K562 (cell line): ENCODE measurements at regions not wholly inside any gene's neighbourhood (a gene's known extent, or its start where the extent isn't known, plus 50 kb on each side); places are given as distances from the start of the nearest gene placed in this dataset.

Source experiments
- CREB3 ChIP-seq: fragments of 450-650 bp; conservative IDR thresholded peaks from 2 replicates; pipeline ENCODE4 v1.6.1; 2016; ENCODE audit warnings: missing genetic modification characterization, low read depth, mild to moderate bottlenecking, missing compliant biosample characterization, moderate library complexity
- CTCF ChIP-seq, 3 experiments: IDR thresholded peaks in 2 of 3; conservative IDR thresholded peaks in 1 of 3; 2 replicates each; pipeline ENCODE4 v1.5.1; 2011 to 2012; ENCODE audit warnings: low read length in 3 of 3, mild to moderate bottlenecking in 3 of 3, control low read depth in 2 of 3, improper control_type of control experiment in 1 of 3, inconsistent platforms in 1 of 3, low read depth in 1 of 3, mixed read lengths in 1 of 3, moderate library complexity in 1 of 3; ENCODE audit not compliant: insufficient read depth in 2 of 3
- MCM5 ChIP-seq: fragments of 450-650 bp; IDR thresholded peaks from 2 replicates; pipeline ENCODE4 v1.6.1; 2016; ENCODE audit warnings: low read depth
- PATZ1 ChIP-seq: fragments of 250-450 bp; sonication (Bioruptor Pico); IDR thresholded peaks from 2 replicates; pipeline ENCODE4 v1.5.0; 2020; ENCODE audit warnings: mild to moderate bottlenecking, borderline replicate concordance
- RAD21 ChIP-seq, 2 experiments: fragments of 250-450 bp in 1 of 2; fragments of 450-650 bp in 1 of 2; sonication (Bioruptor Pico) in 1 of 2; formaldehyde crosslinking in 1 of 2; IDR thresholded peaks in 1 of 2; conservative IDR thresholded peaks in 1 of 2; 2 replicates each; pipeline versions ENCODE4 v1.4.0 to v1.8.0; 2020 to 2022; ENCODE audit warnings: mild to moderate bottlenecking in 2 of 2, moderate library complexity in 1 of 2
- RUNX1 ChIP-seq: sonication (generic); IDR thresholded peaks from 2 replicates; pipeline ENCODE4 v1.6.1; 2016; ENCODE audit warnings: antibody characterized with exemption, low read depth
- SRSF9 ChIP-seq: fragments of 200-400 bp; formaldehyde crosslinking; IDR thresholded peaks from 2 replicates; pipeline ENCODE4 v1.6.1; 2017; ENCODE audit warnings: low read depth, low read length, borderline replicate concordance
- TBL1XR1 ChIP-seq, 2 experiments: IDR thresholded peaks; 2 replicates each; pipeline ENCODE4 v1.6.1; 2012; ENCODE audit warnings: improper control_type of control experiment in 2 of 2, low read length in 2 of 2, mild to moderate bottlenecking in 1 of 2
- TCF3 ChIP-seq: sonication (generic); formaldehyde crosslinking; IDR thresholded peaks from 2 replicates; pipeline ENCODE4 v1.4.0; 2020; ENCODE audit warnings: mild to moderate bottlenecking, missing genetic modification reagents
- TEAD1 ChIP-seq, 2 experiments: fragments of 450-650 bp in 1 of 2; sonication (generic) in 1 of 2; formaldehyde crosslinking; IDR thresholded peaks; 2 replicates each; pipeline versions ENCODE4 v1.4.0 to v1.8.0; 2020 to 2022; ENCODE audit warnings: mild to moderate bottlenecking in 2 of 2, missing genetic modification reagents in 1 of 2
- YY1 ChIP-seq, 3 experiments: IDR thresholded peaks; 2 replicates each; pipeline ENCODE4 v1.6.1; 2011; ENCODE audit warnings: low read length in 2 of 3, mild to moderate bottlenecking in 2 of 3, moderate library complexity in 2 of 3, borderline replicate concordance in 1 of 3, control low read depth in 1 of 3, low read depth in 1 of 3; ENCODE audit not compliant: insufficient read depth in 3 of 3, insufficient replicate concordance in 2 of 3, control insufficient read depth in 1 of 3, insufficient read length in 1 of 3; ENCODE audit errors: extremely low read depth in 1 of 3
- ZNF217 ChIP-seq: sonication (generic); formaldehyde crosslinking; IDR thresholded peaks from 2 replicates; pipeline ENCODE4 v1.8.0; 2022; ENCODE audit warnings: mild to moderate bottlenecking, missing genetic modification reagents
- TF ChIP-seq, protein P1 (sequence below), 3 experiments: fragments of 200-800 bp in 1 of 3; fragments of 250-450 bp in 1 of 3; fragments of 450-650 bp in 1 of 3; sonication (Bioruptor Pico) in 1 of 3; sonication (Bioruptor generic) in 1 of 3; formaldehyde crosslinking in 1 of 3; IDR thresholded peaks; 2 replicates each; pipeline versions ENCODE4 v1.6.1 to v1.8.0; 2016 to 2022; ENCODE audit warnings: mild to moderate bottlenecking in 2 of 3, missing genetic modification characterization in 2 of 3, missing compliant biosample characterization in 1 of 3, moderate library complexity in 1 of 3
- TF ChIP-seq, protein P2 (sequence below): fragments of 250-450 bp; sonication (Bioruptor Pico); IDR thresholded peaks from 2 replicates; pipeline ENCODE4 v1.4.0; 2020

GRCh38 chr10:62467527-62467926 lies 93.4 kb downstream of the ZNF365 start:
- TF ChIP-seq CTCF (IDR thresholded peaks at IDR 0.05 in 2 of 3, conservative IDR thresholded peaks at IDR 0.05 in 1 of 3; ENCODE audit: insufficient read depth in 2 of 3, low read depth in 1 of 3, low read length in 3 of 3) (no peak), RAD21 (CRISPR knock-in tag; conservative IDR thresholded peaks at IDR 0.05 in 1 of 2, IDR thresholded peaks at IDR 0.05 in 1 of 2) (no peak), YY1 (IDR thresholded peaks at IDR 0.05; ENCODE audit: borderline replicate concordance in 1 of 3, control insufficient read depth in 1 of 3, extremely low read depth in 1 of 3, insufficient read depth in 3 of 3, insufficient read length in 1 of 3, insufficient replicate concordance in 2 of 3, low read depth in 1 of 3, low read length in 2 of 3) (no peak), SRSF9 (no peak), TCF3 (no peak), PATZ1 (no peak), MCM5 (no peak), TBL1XR1 (IDR thresholded peaks at IDR 0.05; ENCODE audit: low read length in 2 of 2) (no peak), RUNX1 (no peak), ZNF217 (CRISPR knock-in tag) (no peak), CREB3 (no peak), TEAD1 (CRISPR knock-in tag; IDR thresholded peaks at IDR 0.05) (no peak)
- TF ChIP-seq, protein P1, sequence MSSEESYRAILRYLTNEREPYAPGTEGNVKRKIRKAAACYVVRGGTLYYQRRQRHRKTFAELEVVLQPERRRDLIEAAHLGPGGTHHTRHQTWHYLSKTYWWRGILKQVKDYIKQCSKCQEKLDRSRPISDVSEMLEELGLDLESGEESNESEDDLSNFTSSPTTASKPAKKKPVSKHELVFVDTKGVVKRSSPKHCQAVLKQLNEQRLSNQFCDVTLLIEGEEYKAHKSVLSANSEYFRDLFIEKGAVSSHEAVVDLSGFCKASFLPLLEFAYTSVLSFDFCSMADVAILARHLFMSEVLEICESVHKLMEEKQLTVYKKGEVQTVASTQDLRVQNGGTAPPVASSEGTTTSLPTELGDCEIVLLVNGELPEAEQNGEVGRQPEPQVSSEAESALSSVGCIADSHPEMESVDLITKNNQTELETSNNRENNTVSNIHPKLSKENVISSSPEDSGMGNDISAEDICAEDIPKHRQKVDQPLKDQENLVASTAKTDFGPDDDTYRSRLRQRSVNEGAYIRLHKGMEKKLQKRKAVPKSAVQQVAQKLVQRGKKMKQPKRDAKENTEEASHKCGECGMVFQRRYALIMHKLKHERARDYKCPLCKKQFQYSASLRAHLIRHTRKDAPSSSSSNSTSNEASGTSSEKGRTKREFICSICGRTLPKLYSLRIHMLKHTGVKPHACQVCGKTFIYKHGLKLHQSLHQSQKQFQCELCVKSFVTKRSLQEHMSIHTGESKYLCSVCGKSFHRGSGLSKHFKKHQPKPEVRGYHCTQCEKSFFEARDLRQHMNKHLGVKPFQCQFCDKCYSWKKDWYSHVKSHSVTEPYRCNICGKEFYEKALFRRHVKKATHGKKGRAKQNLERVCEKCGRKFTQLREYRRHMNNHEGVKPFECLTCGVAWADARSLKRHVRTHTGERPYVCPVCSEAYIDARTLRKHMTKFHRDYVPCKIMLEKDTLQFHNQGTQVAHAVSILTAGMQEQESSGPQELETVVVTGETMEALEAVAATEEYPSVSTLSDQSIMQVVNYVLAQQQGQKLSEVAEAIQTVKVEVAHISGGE (CRISPR knock-in tag; IDR thresholded peaks at IDR 0.05): no peak
- TF ChIP-seq, protein P2, sequence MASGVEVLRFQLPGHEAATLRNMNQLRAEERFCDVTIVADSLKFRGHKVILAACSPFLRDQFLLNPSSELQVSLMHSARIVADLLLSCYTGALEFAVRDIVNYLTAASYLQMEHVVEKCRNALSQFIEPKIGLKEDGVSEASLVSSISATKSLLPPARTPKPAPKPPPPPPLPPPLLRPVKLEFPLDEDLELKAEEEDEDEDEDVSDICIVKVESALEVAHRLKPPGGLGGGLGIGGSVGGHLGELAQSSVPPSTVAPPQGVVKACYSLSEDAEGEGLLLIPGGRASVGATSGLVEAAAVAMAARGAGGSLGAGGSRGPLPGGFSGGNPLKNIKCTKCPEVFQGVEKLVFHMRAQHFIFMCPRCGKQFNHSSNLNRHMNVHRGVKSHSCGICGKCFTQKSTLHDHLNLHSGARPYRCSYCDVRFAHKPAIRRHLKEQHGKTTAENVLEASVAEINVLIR (CRISPR knock-in tag): no peak
